DOHH2 (cell line): ENCODE measurements at regions not wholly inside any gene's neighbourhood (a gene's known extent, or its start where the extent isn't known, plus 50 kb on each side); places are given as distances from the start of the nearest gene placed in this dataset.

Experiments
- EZH2phosphoT487 ChIP-seq: fragments of 200-600 bp; sonication (generic); IDR thresholded peaks from 2 replicates; pipeline ENCODE4 v1.6.1; 2017; ENCODE audit warnings: borderline replicate concordance, mild to moderate bottlenecking, antibody characterized with exemption, low read length, moderate library complexity, mixed read lengths
- TF ChIP-seq, protein P1 (sequence below): fragments of 200-600 bp; sonication (generic); IDR thresholded peaks from one replicate; pipeline ENCODE4 v1.5.1; 2014; ENCODE audit warnings: antibody characterized with exemption, mild to moderate bottlenecking, low read depth, low read length; ENCODE audit not compliant: poor library complexity, severe bottlenecking

DNA sequence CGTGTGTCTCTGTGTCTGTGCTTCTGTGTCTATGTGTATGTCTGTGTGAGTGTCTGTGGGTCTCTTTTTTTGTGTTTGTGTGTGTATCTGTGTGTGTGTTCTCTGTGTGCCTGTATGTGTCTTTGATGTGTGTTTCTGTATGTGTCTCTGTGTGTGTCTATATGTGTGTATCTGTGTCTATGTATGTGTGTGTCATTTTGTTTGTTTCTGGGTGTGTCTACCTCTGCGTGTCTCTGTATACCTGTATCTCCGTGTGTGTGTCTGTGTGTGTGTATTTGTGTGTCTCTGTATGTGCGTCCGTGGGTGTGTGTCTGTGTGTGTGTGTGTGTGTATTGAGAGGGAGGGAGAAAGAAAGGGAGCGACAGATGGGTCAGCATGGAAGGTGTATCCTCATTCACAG is 106.3 kb upstream of the TRABD2B start:
- no peak for TF ChIP-seq EZH2phosphoT487
- TF ChIP-seq, protein P1, sequence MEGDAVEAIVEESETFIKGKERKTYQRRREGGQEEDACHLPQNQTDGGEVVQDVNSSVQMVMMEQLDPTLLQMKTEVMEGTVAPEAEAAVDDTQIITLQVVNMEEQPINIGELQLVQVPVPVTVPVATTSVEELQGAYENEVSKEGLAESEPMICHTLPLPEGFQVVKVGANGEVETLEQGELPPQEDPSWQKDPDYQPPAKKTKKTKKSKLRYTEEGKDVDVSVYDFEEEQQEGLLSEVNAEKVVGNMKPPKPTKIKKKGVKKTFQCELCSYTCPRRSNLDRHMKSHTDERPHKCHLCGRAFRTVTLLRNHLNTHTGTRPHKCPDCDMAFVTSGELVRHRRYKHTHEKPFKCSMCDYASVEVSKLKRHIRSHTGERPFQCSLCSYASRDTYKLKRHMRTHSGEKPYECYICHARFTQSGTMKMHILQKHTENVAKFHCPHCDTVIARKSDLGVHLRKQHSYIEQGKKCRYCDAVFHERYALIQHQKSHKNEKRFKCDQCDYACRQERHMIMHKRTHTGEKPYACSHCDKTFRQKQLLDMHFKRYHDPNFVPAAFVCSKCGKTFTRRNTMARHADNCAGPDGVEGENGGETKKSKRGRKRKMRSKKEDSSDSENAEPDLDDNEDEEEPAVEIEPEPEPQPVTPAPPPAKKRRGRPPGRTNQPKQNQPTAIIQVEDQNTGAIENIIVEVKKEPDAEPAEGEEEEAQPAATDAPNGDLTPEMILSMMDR, result no peak
